PFSK-1 (cell line): ENCODE measurements at regions not wholly inside any gene's neighbourhood (a gene's known extent, or its start where the extent isn't known, plus 50 kb on each side); places are given as distances from the start of the nearest gene placed in this dataset.

ENCODE experiments used
- FOXP2 ChIP-seq: optimal IDR thresholded peaks from 2 replicates; pipeline ENCODE3; 2011; ENCODE audit warnings: borderline replicate concordance, control low read depth, inconsistent platforms; ENCODE audit not compliant: insufficient read depth; ENCODE audit errors: extremely low read length, extremely low read depth
- POLR2AphosphoS5 ChIP-seq: IDR thresholded peaks from 2 replicates; pipeline ENCODE4 v1.6.1; 2012; ENCODE audit warnings: low read depth, mild to moderate bottlenecking, control low read depth, low read length, moderate library complexity
- SIN3A ChIP-seq: IDR thresholded peaks from 2 replicates; pipeline ENCODE4 v1.6.1; 2012; ENCODE audit warnings: mild to moderate bottlenecking, low read length, moderate library complexity, borderline replicate concordance; ENCODE audit not compliant: insufficient read depth
- TAF1 ChIP-seq: IDR thresholded peaks from 2 replicates; pipeline ENCODE4 v1.6.1; 2012; ENCODE audit warnings: low read length, control low read depth, borderline replicate concordance; ENCODE audit not compliant: insufficient read depth
- TF ChIP-seq, protein P1 (sequence below), 2 experiments: IDR thresholded peaks; 2 replicates each; pipeline versions ENCODE4 v1.6.1 to v1.8.0; 2011 to 2012; ENCODE audit warnings: low read depth in 2 of 2, low read length in 2 of 2, control low read depth in 1 of 2, inconsistent platforms in 1 of 2, mild to moderate bottlenecking in 1 of 2, moderate library complexity in 1 of 2; ENCODE audit not compliant: insufficient read depth in 1 of 2

DNA sequence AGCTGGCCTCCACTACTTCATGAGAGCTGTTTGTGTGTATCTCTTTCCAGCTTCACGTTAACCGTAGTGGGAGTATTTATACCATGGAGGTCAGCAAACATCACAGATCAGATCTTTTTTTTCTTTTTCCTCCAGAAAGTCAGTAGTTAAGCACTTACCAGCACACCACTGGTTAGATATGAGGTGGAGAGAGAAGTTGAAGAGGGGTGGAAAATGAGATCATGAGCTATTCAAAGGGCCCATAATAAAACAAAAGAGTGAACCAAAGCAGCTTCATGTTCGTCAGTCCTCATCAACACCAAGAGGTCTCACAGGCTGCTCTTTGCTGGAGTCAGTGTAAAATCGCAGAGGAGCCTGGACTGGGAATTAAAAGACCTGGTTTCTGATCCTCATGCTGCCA, 125.1 kb upstream of the SGK1 start:
- TF ChIP-seq, protein P1, sequence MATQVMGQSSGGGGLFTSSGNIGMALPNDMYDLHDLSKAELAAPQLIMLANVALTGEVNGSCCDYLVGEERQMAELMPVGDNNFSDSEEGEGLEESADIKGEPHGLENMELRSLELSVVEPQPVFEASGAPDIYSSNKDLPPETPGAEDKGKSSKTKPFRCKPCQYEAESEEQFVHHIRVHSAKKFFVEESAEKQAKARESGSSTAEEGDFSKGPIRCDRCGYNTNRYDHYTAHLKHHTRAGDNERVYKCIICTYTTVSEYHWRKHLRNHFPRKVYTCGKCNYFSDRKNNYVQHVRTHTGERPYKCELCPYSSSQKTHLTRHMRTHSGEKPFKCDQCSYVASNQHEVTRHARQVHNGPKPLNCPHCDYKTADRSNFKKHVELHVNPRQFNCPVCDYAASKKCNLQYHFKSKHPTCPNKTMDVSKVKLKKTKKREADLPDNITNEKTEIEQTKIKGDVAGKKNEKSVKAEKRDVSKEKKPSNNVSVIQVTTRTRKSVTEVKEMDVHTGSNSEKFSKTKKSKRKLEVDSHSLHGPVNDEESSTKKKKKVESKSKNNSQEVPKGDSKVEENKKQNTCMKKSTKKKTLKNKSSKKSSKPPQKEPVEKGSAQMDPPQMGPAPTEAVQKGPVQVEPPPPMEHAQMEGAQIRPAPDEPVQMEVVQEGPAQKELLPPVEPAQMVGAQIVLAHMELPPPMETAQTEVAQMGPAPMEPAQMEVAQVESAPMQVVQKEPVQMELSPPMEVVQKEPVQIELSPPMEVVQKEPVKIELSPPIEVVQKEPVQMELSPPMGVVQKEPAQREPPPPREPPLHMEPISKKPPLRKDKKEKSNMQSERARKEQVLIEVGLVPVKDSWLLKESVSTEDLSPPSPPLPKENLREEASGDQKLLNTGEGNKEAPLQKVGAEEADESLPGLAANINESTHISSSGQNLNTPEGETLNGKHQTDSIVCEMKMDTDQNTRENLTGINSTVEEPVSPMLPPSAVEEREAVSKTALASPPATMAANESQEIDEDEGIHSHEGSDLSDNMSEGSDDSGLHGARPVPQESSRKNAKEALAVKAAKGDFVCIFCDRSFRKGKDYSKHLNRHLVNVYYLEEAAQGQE (IDR thresholded peaks at IDR 0.05; ENCODE audit: insufficient read depth in 1 of 2, low read depth in 2 of 2, low read length in 2 of 2): no peak
- TF ChIP-seq FOXP2 (no peak), SIN3A (no peak), POLR2AphosphoS5 (no peak), TAF1 (no peak)

DNA sequence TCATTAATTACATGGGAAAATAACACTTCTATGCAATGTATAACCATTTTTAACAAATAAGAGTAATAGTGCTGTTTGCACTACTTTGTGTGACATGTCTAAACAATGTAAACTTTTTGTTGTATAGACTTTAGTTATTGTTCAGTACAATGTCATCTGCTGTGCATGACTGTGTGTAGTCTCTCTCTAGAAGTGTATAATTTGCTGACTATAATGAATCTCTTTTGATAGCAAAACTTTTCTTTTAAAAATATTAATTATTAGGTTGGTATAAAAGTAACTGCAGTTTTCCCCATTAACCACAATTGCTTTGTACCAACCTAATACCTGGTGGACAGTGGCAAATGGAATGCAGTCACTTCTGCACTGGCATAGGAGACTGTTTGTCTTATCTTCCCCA, 124.2 kb upstream of the SGK1 start:
- no peak for TF ChIP-seq TAF1
- TF ChIP-seq, protein P1 (IDR thresholded peaks at IDR 0.05; ENCODE audit: insufficient read depth in 1 of 2, low read depth in 2 of 2, low read length in 2 of 2): no peak
- TF ChIP-seq POLR2AphosphoS5: no peak
- TF ChIP-seq SIN3A: no peak
- TF ChIP-seq FOXP2: no peak

DNA sequence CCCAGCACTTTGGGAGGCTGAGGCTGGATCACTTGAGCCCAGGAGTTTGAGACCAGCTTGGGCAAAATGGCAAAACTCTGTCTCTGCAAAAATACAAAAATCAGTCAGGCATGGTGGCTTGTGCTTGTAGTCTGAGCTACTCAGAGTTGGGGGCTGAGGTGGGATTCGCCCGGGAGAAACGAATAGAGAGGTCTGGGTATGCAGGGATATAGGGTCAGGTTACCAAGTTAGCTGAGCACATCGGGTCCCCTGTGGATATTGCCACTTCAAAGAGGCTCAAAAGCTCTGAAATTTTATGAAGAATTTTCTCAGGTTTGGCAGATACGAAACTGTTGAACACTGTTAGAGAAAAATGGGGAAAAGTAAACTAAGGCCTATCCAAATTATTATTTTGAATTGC, 120.9 kb upstream of the SGK1 start:
- TF ChIP-seq POLR2AphosphoS5 (no peak), TAF1 (no peak), FOXP2 (no peak), SIN3A (no peak)
- TF ChIP-seq, protein P1 (IDR thresholded peaks at IDR 0.05; ENCODE audit: insufficient read depth in 1 of 2, low read depth in 2 of 2, low read length in 2 of 2): no peak

DNA sequence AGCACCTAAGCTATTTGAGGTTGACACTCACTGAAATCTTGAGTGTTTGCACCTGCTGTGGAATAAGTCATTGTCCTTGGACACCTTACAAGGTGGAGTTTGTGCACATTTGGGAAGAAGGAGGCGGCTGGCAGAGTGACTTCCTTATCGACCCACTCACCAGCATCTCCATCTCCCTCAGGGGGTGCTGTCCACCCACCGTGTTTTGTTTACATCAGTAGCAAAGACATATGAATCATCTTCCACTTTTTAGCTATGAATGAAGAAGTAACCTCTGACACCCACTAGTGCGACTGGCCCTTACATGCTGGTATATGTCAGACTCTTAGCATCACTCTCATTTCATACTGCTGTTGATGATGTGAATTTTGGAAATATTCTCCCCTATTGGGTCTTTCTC, 119.5 kb upstream of the SGK1 start:
- no peak for TF ChIP-seq POLR2AphosphoS5
- no peak for TF ChIP-seq FOXP2
- TF ChIP-seq, protein P1 (IDR thresholded peaks at IDR 0.05; ENCODE audit: insufficient read depth in 1 of 2, low read depth in 2 of 2, low read length in 2 of 2): no peak
- TF ChIP-seq SIN3A: no peak
- no peak for TF ChIP-seq TAF1

DNA sequence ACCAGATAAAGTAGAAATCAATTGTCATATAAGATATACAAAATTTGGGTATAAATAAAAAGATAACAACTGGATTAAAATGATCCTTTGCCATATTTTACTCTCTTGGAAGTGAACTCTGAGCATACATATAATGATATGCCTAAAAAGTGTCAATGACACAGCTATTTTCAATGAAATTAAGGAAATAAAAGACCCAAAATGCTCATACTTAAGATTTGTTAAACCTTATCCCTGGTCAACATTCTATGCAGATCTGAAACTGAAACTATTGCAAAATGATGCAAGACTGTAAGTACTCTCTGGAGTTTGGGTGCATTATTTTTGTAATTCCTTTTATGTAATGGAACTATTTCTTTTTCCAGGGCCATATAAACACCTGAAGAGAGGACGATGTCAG, 119.0 kb upstream of the SGK1 start:
- TF ChIP-seq SIN3A: no peak
- no peak for TF ChIP-seq POLR2AphosphoS5
- no peak for TF ChIP-seq FOXP2
- TF ChIP-seq, protein P1 (IDR thresholded peaks at IDR 0.05; ENCODE audit: insufficient read depth in 1 of 2, low read depth in 2 of 2, low read length in 2 of 2): no peak
- TF ChIP-seq TAF1: no peak
